ENCODE measurements at regions not wholly inside any gene's neighbourhood (a gene's known extent, or its start where the extent isn't known, plus 50 kb on each side); places are given as distances from the start of the nearest gene placed in this dataset.

DNA sequence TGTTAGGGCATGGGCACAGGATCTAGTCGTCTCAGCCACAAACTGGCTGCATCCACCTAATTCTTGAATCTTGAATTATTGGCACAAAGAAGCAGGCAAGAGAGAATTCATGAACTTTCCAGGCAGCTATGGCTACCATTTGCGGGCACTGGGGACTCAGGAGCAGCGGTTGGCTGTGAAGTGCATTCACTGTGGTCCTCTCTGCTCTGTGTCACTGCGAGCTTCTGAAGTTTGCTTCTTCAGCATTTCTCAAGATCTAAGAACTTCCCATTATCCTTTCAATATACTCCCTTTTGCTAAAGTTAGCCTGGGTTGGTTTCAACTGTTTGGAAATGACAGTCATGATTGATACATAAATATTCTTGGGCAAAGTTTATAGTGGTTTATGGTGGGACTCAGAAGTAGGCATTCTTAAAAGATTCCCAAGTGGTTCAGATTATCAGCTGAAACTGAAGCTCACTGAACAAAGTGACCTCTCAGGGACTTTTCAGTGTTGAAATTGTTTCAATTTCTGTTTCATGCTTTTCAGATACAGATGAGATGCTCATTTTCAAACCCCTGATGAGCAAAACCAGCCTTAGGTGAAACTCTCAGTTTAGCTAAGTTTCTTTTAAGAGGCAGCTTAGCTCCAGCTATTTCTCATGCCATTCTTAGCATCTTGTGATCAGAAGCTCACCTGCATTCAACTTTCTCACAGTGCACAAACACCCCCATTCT lies 1258.3 kb upstream of the GYPC start (continued):
- TF ChIP-seq, protein P1, sequence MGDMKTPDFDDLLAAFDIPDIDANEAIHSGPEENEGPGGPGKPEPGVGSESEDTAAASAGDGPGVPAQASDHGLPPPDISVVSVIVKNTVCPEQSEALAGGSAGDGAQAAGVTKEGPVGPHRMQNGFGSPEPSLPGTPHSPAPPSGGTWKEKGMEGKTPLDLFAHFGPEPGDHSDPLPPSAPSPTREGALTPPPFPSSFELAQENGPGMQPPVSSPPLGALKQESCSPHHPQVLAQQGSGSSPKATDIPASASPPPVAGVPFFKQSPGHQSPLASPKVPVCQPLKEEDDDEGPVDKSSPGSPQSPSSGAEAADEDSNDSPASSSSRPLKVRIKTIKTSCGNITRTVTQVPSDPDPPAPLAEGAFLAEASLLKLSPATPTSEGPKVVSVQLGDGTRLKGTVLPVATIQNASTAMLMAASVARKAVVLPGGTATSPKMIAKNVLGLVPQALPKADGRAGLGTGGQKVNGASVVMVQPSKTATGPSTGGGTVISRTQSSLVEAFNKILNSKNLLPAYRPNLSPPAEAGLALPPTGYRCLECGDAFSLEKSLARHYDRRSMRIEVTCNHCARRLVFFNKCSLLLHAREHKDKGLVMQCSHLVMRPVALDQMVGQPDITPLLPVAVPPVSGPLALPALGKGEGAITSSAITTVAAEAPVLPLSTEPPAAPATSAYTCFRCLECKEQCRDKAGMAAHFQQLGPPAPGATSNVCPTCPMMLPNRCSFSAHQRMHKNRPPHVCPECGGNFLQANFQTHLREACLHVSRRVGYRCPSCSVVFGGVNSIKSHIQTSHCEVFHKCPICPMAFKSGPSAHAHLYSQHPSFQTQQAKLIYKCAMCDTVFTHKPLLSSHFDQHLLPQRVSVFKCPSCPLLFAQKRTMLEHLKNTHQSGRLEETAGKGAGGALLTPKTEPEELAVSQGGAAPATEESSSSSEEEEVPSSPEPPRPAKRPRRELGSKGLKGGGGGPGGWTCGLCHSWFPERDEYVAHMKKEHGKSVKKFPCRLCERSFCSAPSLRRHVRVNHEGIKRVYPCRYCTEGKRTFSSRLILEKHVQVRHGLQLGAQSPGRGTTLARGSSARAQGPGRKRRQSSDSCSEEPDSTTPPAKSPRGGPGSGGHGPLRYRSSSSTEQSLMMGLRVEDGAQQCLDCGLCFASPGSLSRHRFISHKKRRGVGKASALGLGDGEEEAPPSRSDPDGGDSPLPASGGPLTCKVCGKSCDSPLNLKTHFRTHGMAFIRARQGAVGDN (IDR thresholded peaks at IDR 0.05) = no peak
- TF ChIP-seq TBL1XR1 (IDR thresholded peaks at IDR 0.05; ENCODE audit: low read depth, low read length) (peak; percentile 52; the same call in 1 of the 2 replicates), CREB1 (IDR thresholded peaks at IDR 0.05; ENCODE audit: low read depth) (peak; percentile 62; the same call in 1 of the 2 replicates), RCOR1 (conservative IDR thresholded peaks at IDR 0.05; ENCODE audit: low read depth, low read length) (no peak), LARP7 (IDR thresholded peaks at IDR 0.05) (no peak), POLR2AphosphoS2 (IDR thresholded peaks at IDR 0.05; ENCODE audit: low read depth, low read length) (no peak), ZNF207 (IDR thresholded peaks at IDR 0.05; ENCODE audit: borderline replicate concordance) (no peak), CTCF (IDR thresholded peaks at IDR 0.05 in 2 of 3, conservative IDR thresholded peaks at IDR 0.05 in 1 of 3; ENCODE audit: control insufficient read depth in 2 of 3, extremely low read depth in 1 of 3, insufficient read depth in 1 of 3, low read depth in 3 of 3, low read length in 3 of 3) (no peak), FOS (IDR thresholded peaks at IDR 0.05; ENCODE audit: borderline replicate concordance, extremely low read depth, insufficient read length) (no peak), FOXK2 (IDR thresholded peaks at IDR 0.05) (no peak), IKZF2 (IDR thresholded peaks at IDR 0.05) (peak; percentile 78 to 80)
- TF ChIP-seq, protein P2, sequence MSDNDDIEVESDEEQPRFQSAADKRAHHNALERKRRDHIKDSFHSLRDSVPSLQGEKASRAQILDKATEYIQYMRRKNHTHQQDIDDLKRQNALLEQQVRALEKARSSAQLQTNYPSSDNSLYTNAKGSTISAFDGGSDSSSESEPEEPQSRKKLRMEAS (IDR thresholded peaks at IDR 0.05; ENCODE audit: low read depth, low read length) = no peak
- TF ChIP-seq, protein P3, sequence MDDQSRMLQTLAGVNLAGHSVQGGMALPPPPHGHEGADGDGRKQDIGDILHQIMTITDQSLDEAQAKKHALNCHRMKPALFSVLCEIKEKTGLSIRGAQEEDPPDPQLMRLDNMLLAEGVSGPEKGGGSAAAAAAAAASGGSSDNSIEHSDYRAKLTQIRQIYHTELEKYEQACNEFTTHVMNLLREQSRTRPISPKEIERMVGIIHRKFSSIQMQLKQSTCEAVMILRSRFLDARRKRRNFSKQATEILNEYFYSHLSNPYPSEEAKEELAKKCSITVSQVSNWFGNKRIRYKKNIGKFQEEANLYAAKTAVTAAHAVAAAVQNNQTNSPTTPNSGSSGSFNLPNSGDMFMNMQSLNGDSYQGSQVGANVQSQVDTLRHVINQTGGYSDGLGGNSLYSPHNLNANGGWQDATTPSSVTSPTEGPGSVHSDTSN (IDR thresholded peaks at IDR 0.05; ENCODE audit: insufficient replicate concordance, low read depth, low read length) = no peak
- TF ChIP-seq, protein P4, sequence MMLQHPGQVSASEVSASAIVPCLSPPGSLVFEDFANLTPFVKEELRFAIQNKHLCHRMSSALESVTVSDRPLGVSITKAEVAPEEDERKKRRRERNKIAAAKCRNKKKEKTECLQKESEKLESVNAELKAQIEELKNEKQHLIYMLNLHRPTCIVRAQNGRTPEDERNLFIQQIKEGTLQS (IDR thresholded peaks at IDR 0.05; ENCODE audit: borderline replicate concordance, extremely low read depth, low read depth, low read length) = no peak
- TF ChIP-seq, protein P5, sequence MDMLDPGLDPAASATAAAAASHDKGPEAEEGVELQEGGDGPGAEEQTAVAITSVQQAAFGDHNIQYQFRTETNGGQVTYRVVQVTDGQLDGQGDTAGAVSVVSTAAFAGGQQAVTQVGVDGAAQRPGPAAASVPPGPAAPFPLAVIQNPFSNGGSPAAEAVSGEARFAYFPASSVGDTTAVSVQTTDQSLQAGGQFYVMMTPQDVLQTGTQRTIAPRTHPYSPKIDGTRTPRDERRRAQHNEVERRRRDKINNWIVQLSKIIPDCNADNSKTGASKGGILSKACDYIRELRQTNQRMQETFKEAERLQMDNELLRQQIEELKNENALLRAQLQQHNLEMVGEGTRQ (IDR thresholded peaks at IDR 0.05; ENCODE audit: borderline replicate concordance, low read depth, low read length) = no peak; the same call in 1 of the 2 replicates
- TF ChIP-seq, protein P6, sequence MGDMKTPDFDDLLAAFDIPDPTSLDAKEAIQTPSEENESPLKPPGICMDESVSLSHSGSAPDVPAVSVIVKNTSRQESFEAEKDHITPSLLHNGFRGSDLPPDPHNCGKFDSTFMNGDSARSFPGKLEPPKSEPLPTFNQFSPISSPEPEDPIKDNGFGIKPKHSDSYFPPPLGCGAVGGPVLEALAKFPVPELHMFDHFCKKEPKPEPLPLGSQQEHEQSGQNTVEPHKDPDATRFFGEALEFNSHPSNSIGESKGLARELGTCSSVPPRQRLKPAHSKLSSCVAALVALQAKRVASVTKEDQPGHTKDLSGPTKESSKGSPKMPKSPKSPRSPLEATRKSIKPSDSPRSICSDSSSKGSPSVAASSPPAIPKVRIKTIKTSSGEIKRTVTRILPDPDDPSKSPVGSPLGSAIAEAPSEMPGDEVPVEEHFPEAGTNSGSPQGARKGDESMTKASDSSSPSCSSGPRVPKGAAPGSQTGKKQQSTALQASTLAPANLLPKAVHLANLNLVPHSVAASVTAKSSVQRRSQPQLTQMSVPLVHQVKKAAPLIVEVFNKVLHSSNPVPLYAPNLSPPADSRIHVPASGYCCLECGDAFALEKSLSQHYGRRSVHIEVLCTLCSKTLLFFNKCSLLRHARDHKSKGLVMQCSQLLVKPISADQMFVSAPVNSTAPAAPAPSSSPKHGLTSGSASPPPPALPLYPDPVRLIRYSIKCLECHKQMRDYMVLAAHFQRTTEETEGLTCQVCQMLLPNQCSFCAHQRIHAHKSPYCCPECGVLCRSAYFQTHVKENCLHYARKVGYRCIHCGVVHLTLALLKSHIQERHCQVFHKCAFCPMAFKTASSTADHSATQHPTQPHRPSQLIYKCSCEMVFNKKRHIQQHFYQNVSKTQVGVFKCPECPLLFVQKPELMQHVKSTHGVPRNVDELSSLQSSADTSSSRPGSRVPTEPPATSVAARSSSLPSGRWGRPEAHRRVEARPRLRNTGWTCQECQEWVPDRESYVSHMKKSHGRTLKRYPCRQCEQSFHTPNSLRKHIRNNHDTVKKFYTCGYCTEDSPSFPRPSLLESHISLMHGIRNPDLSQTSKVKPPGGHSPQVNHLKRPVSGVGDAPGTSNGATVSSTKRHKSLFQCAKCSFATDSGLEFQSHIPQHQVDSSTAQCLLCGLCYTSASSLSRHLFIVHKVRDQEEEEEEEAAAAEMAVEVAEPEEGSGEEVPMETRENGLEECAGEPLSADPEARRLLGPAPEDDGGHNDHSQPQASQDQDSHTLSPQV (IDR thresholded peaks at IDR 0.05) = no peak

All from GM12878 (cell line).